ENCODE measurements at regions not wholly inside any gene's neighbourhood (a gene's known extent, or its start where the extent isn't known, plus 50 kb on each side); places are given as distances from the start of the nearest gene placed in this dataset.

DNA sequence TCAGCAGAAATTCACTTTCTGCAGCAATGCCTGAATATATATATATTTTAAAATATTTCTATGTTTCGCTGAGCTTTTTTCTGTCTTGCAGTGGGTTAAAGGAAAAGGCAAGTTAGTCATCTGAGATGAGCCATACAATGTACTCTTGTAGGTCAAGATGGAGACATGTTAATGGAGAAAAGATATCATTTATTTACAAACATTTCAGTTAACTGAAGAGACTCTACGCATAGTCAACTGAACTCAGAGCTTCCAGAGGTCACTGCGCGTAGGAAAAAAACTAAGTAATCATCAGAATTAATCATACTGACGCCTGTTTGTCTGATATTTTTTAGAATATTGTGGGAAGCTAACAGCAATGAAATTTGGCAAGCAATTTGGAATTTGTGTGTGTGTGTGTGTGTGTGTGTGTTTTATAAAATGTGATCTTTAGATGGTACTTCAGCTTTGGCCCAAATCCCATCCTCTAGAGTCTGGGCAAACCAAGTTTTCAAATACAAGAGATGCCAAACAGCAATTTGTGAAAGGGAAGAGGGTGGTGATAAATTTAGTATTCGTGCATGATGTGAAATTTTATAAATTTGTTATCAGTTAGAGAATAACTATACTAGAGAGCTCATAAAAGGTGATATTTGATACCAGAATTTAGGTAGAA lies 193.9 kb upstream of the AGR3 start:
- TF ChIP-seq EZH2 (IDR thresholded peaks at IDR 0.05) (no peak), RAD21 (IDR thresholded peaks at IDR 0.05; ENCODE audit: low read depth) (no peak), POLR2A (IDR thresholded peaks at IDR 0.05; ENCODE audit: borderline replicate concordance, extremely low read depth, insufficient read depth, insufficient read length) (no peak)
- TF ChIP-seq, protein P1, sequence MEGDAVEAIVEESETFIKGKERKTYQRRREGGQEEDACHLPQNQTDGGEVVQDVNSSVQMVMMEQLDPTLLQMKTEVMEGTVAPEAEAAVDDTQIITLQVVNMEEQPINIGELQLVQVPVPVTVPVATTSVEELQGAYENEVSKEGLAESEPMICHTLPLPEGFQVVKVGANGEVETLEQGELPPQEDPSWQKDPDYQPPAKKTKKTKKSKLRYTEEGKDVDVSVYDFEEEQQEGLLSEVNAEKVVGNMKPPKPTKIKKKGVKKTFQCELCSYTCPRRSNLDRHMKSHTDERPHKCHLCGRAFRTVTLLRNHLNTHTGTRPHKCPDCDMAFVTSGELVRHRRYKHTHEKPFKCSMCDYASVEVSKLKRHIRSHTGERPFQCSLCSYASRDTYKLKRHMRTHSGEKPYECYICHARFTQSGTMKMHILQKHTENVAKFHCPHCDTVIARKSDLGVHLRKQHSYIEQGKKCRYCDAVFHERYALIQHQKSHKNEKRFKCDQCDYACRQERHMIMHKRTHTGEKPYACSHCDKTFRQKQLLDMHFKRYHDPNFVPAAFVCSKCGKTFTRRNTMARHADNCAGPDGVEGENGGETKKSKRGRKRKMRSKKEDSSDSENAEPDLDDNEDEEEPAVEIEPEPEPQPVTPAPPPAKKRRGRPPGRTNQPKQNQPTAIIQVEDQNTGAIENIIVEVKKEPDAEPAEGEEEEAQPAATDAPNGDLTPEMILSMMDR (IDR thresholded peaks at IDR 0.05 in 2 of 3, conservative IDR thresholded peaks at IDR 0.05 in 1 of 3; ENCODE audit: borderline replicate concordance in 1 of 3, insufficient read depth in 1 of 3, low read depth in 2 of 3, low read length in 2 of 3): no peak

Measured in HCT116 (cell line).